NT2/D1 (cell line): ENCODE measurements at regions not wholly inside any gene's neighbourhood (a gene's known extent, or its start where the extent isn't known, plus 50 kb on each side); places are given as distances from the start of the nearest gene placed in this dataset.

ENCODE experiments used
- SUZ12 ChIP-seq: IDR thresholded peaks from 2 replicates; pipeline ENCODE4 v1.6.1; 2011; ENCODE audit not compliant: insufficient read length, insufficient read depth; ENCODE audit errors: extremely low read depth
- YY1 ChIP-seq: IDR thresholded peaks from 2 replicates; pipeline ENCODE4 v1.6.1; 2011; ENCODE audit not compliant: insufficient read length, insufficient read depth

DNA sequence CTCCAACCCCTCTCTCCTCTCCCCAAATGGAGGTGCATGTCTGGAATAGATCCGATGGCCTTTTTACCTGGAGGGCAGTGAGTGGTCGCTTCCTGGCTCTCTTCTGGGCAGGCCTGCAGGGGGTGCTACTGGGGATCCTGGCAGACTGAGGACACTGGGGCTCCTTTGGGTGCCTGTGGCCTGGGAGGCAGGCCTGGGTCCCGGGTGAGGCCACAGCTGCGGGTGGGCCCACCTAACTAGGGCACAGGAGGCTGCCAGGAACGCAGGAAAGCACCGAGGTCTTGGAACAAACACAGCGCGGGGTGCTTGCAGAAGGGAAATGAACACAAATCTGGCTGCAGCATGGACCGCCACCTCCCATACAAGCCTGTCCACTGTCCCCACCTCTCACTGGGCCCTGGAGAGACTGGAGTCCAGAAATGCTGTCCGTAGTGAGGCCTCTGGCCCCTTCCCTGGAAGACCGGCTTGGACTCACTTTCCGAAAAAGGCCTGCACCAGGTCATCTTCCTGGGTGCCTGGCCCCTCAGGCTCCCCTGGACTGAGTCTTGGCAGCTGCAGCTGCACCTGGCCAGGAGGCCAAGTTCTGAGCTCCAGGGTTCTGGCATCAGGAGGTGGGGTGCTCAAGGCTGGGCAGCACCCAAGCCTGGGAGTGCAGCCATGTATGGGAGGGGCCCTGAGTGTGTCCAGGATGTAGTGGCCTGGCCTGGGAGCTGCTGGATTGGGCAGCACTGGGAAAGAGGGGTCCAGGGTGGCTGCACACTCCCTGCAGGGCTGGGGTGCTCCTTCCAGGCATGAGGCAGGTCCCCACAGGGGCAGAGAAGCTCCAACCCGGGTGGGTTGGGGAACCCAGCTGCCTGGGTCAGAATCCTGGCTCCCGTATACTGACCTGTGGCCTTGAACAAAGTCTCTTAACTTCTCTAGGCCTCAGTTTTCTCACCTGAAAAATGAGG lies 195.1 kb downstream of the IRF8 start:
- TF ChIP-seq SUZ12: no peak
- TF ChIP-seq YY1: no peak
